H1 (cell line): ENCODE measurements at regions not wholly inside any gene's neighbourhood (a gene's known extent, or its start where the extent isn't known, plus 50 kb on each side); places are given as distances from the start of the nearest gene placed in this dataset.

Source experiments
- GTF2F1 ChIP-seq: IDR thresholded peaks from 2 replicates; pipeline ENCODE4 v1.6.1; 2012; ENCODE audit warnings: low read depth, low read length, improper control_type of control experiment, borderline replicate concordance
- JUN ChIP-seq: IDR thresholded peaks from 2 replicates; pipeline ENCODE4 v1.6.1; 2011; ENCODE audit warnings: low read depth, mild to moderate bottlenecking, improper control_type of control experiment, low read length
- KDM1A ChIP-seq: fragments of 200-600, 300-600 bp; sonication (generic); IDR thresholded peaks from 2 replicates; pipeline ENCODE4 v1.7.1; 2016; ENCODE audit warnings: mild to moderate bottlenecking, low read length, borderline replicate concordance
- TAF7 ChIP-seq: optimal IDR thresholded peaks from 2 replicates; pipeline ENCODE3; 2011; ENCODE audit warnings: low read depth, mild to moderate bottlenecking, inconsistent platforms, low read length, moderate library complexity, borderline replicate concordance

DNA sequence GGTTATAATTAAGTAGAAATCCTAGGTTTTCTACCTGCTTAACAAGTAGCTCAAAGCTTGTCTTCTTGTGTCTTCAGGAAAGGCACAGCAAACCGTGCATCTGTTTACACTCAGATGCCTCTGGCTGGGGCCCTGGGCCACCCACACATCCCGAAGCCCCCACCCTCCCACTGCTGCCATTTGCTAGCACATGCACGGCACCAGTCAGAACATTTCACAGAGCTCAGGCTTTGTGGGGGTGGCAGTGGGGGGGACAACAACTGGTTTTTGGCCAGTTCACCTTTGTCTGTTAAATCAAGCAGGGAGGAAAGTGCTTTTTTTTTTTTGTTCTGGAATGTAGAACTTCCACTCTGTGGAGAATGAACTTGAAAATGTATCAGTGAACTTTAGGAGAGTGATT is 77.7 kb downstream of the LINC00237 start (continued):
- TF ChIP-seq KDM1A (no peak), GTF2F1 (no peak), TAF7 (no peak), JUN (no peak)
